MM.1S (cell line): ENCODE measurements at regions not wholly inside any gene's neighbourhood (a gene's known extent, or its start where the extent isn't known, plus 50 kb on each side); places are given as distances from the start of the nearest gene placed in this dataset.

Experiments used
- DNase-seq: peaks from one replicate; pipeline ENCODE4 v3.0.0-alpha.2; 2015
- H2AFZ ChIP-seq: fragments of 300-600 bp; sonication (generic); 2 replicates; pipeline ENCODE4 v1.6.0; 2016; ENCODE audit warnings: antibody characterized with exemption, low read length
- H3F3A ChIP-seq: fragments of 300-600 bp; sonication (generic); 2 replicates; pipeline ENCODE4 v1.6.1; 2016; ENCODE audit warnings: mild to moderate bottlenecking, antibody characterized with exemption, low read length, moderate library complexity, mixed read lengths; ENCODE audit not compliant: insufficient read depth
- H3K27ac ChIP-seq: fragments of 300-600 bp; sonication (generic); 2 replicates; pipeline ENCODE4 v1.5.1; 2016; ENCODE audit warnings: mild to moderate bottlenecking, low read length
- H3K27me3 ChIP-seq: fragments of 300-600 bp; sonication (generic); replicated peaks from 2 replicates; pipeline ENCODE4 v1.6.0; 2016; ENCODE audit warnings: low read length; ENCODE audit not compliant: insufficient read depth
- H3K36me3 ChIP-seq: fragments of 300-600 bp; sonication (generic); replicated peaks from 2 replicates; pipeline ENCODE4 v1.6.1; 2016; ENCODE audit warnings: mild to moderate bottlenecking, low read length, mixed read lengths; ENCODE audit not compliant: insufficient read depth
- H3K4me1 ChIP-seq: fragments of 300-600 bp; sonication (generic); 2 replicates; pipeline ENCODE4 v1.6.1; 2016; ENCODE audit warnings: low read length, mixed read lengths
- H3K4me2 ChIP-seq: fragments of 300-600 bp; sonication (generic); 2 replicates; pipeline ENCODE4 v1.6.0; 2016; ENCODE audit warnings: low read depth, low read length
- H3K4me3 ChIP-seq: fragments of 300-600 bp; sonication (generic); 2 replicates; pipeline ENCODE4 v1.5.1; 2016; ENCODE audit warnings: low read length, mixed read lengths
- H3K79me2 ChIP-seq: fragments of 300-600 bp; sonication (generic); 2 replicates; pipeline ENCODE4 v1.6.1; 2016; ENCODE audit warnings: mixed run types, low read length, mixed read lengths
- H3K9ac ChIP-seq: fragments of 300-600 bp; sonication (generic); 2 replicates; pipeline ENCODE4 v1.6.1; 2016; ENCODE audit warnings: low read length, mixed read lengths
- H3K9me2 ChIP-seq: fragments of 300-600 bp; sonication (generic); replicated peaks from 2 replicates; pipeline ENCODE4 v1.6.1; 2016; ENCODE audit warnings: mild to moderate bottlenecking, low read length, mixed read lengths; ENCODE audit not compliant: insufficient read depth
- H3K9me3 ChIP-seq: fragments of 300-600 bp; sonication (generic); replicated peaks from 2 replicates; pipeline ENCODE4 v1.6.1; 2016; ENCODE audit warnings: mild to moderate bottlenecking, low read length, mixed read lengths; ENCODE audit not compliant: insufficient read depth
- H4K20me1 ChIP-seq: fragments of 300-600 bp; sonication (generic); 2 replicates; pipeline ENCODE4 v1.6.1; 2016; ENCODE audit warnings: mild to moderate bottlenecking, low read length, moderate library complexity, mixed read lengths; ENCODE audit not compliant: insufficient read depth
- EZH2 ChIP-seq: fragments of 300-600 bp; sonication (generic); optimal IDR thresholded peaks from 2 replicates; pipeline ENCODE3; 2017; ENCODE audit warnings: low read depth, mild to moderate bottlenecking, antibody characterized with exemption, low read length, mixed read lengths
- EZH2phosphoT487 ChIP-seq: fragments of 300-600 bp; sonication (generic); IDR thresholded peaks from 2 replicates; pipeline ENCODE4 v1.6.1; 2018; ENCODE audit warnings: antibody characterized with exemption, low read length
- TF ChIP-seq, protein P1 (sequence below): fragments of 300-600 bp; sonication (generic); IDR thresholded peaks from 2 replicates; pipeline ENCODE4 v1.5.1; 2016; ENCODE audit warnings: antibody characterized with exemption, low read length, mixed read lengths

DNA sequence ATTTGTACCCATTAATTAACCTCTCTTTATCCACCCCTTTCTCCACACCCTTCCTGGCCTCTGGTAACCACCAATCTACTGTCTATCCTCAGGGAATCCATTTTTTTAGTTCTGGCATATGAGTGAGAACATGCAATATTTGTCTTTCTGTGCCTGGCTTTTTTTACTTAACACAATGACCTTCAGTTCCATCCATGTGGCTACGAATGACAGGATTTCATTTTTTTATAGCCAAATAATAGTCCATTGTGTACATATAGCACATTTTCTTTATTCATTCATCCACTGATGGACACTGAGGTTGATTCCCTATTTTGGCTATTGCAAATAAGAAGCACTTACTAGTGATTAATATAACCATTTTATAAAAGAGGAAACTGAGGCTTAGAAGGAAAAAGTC lies 109.9 kb upstream of the NANOGP8 start:
- no peaks in the 10 kb centered on the region for H3K79me2 ChIP-seq
- no peaks in the 10 kb centered on the region for H3K27me3 ChIP-seq
- H3K27ac ChIP-seq: no peak overlapping the region
- no peaks in the 10 kb centered on the region for H4K20me1 ChIP-seq
- H3K36me3 ChIP-seq: no peaks in the 10 kb centered on the region
- H3K9ac ChIP-seq: no peak overlapping the region
- H3K9me3 ChIP-seq: no peaks in the 10 kb centered on the region
- no peak for DNase-seq
- H3F3A ChIP-seq: no peaks in the 10 kb centered on the region
- H3K4me2 ChIP-seq: no peak overlapping the region
- TF ChIP-seq EZH2 (no peak), EZH2phosphoT487 (no peak)
- TF ChIP-seq, protein P1, sequence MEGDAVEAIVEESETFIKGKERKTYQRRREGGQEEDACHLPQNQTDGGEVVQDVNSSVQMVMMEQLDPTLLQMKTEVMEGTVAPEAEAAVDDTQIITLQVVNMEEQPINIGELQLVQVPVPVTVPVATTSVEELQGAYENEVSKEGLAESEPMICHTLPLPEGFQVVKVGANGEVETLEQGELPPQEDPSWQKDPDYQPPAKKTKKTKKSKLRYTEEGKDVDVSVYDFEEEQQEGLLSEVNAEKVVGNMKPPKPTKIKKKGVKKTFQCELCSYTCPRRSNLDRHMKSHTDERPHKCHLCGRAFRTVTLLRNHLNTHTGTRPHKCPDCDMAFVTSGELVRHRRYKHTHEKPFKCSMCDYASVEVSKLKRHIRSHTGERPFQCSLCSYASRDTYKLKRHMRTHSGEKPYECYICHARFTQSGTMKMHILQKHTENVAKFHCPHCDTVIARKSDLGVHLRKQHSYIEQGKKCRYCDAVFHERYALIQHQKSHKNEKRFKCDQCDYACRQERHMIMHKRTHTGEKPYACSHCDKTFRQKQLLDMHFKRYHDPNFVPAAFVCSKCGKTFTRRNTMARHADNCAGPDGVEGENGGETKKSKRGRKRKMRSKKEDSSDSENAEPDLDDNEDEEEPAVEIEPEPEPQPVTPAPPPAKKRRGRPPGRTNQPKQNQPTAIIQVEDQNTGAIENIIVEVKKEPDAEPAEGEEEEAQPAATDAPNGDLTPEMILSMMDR: no peak
- H3K9me2 ChIP-seq: no peaks in the 10 kb centered on the region
- no peak overlapping the region for H3K4me3 ChIP-seq
- H2AFZ ChIP-seq: no peak overlapping the region
- no peaks in the 10 kb centered on the region for H3K4me1 ChIP-seq

DNA sequence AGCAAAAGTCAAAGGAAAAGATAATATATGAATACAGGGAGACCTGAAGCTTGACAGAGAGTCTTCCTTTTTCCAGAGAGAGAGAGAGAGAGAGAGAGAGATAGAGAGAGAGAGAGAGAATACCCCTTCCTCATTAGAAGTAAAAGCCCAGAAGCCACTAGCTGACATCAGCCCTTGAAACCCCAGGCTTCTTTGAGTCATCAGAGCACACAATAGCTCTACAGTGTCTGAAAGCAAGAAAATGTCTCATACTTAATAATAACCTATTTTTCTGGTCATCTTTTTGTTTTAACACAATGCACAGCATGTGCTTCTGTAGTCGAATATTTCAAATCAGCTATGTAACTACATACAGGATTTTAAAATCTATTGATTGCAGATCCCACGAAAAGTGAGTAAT lies 109.2 kb upstream of the NANOGP8 start:
- Histone ChIP-seq H3K36me3 (no peaks in the 10 kb centered on the region), H3K9me2 (no peaks in the 10 kb centered on the region), H4K20me1 (no peaks in the 10 kb centered on the region), H3K4me1 (no peaks in the 10 kb centered on the region), H3K9ac (no peak overlapping the region), H3K9me3 (no peaks in the 10 kb centered on the region), H3K27me3 (no peaks in the 10 kb centered on the region), H3K4me3 (no peak overlapping the region), H2AFZ (no peak overlapping the region), H3F3A (no peaks in the 10 kb centered on the region), H3K79me2 (no peaks in the 10 kb centered on the region), H3K4me2 (no peak overlapping the region), H3K27ac (no peak overlapping the region)
- DNase-seq: no peak
- no peak for TF ChIP-seq EZH2
- TF ChIP-seq, protein P1: no peak
- TF ChIP-seq EZH2phosphoT487: no peak

DNA sequence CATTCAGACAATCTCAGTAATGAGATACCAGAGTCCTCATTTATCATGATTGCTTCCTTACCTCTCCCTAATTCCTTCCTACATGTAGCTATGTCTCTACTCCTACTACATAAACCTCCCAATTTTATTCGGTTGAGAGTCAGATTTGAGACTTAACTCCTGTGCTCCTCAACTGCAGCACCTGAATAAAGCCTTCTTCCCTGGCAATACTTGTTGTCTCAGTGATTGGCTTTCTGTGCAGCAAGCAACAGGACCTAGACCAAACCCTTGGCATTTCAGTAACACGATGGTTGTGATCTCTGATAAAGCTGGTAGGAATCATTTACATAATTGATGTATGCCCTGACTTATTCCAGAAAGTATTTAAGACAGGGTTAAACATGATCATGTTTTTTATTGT lies 106.7 kb upstream of the NANOGP8 start:
- no peak overlapping the region for H3K27ac ChIP-seq
- H3K79me2 ChIP-seq: no peaks in the 10 kb centered on the region
- H3K27me3 ChIP-seq: no peaks in the 10 kb centered on the region
- DNase-seq: no peak
- H3K9me2 ChIP-seq: no peaks in the 10 kb centered on the region
- TF ChIP-seq EZH2 (no peak), EZH2phosphoT487 (no peak)
- TF ChIP-seq, protein P1: no peak
- no peak overlapping the region for H3K4me3 ChIP-seq
- H3K36me3 ChIP-seq: no peaks in the 10 kb centered on the region
- no peaks in the 10 kb centered on the region for H3K9me3 ChIP-seq
- no peaks in the 10 kb centered on the region for H3F3A ChIP-seq
- H2AFZ ChIP-seq: no peak overlapping the region
- no peaks in the 10 kb centered on the region for H4K20me1 ChIP-seq
- no peak overlapping the region for H3K4me2 ChIP-seq
- H3K4me1 ChIP-seq: no peaks in the 10 kb centered on the region
- no peak overlapping the region for H3K9ac ChIP-seq

DNA sequence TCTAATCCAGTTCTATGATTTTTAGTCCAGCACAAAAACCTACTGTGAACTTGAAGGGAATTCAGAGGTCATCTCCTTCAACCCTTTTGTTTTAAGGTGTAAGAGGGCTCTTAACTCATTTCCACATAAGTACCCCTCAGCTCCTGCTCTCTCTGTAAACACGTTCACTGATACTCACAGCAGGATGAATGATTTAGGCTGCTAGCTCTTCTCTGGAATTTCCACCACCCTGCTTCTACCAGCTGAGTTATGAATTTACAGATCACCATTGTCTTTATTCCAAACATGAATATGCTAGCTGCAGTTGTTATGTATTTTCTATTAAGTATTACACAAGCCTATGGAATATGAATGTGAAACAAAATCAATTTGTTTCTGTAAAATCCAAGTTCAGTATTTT lies 101.3 kb upstream of the NANOGP8 start:
- DNase-seq: no peak
- no peaks in the 10 kb centered on the region for H3K9me2 ChIP-seq
- no peak overlapping the region for H3K4me3 ChIP-seq
- H3K79me2 ChIP-seq: no peaks in the 10 kb centered on the region
- H4K20me1 ChIP-seq: no peaks in the 10 kb centered on the region
- TF ChIP-seq EZH2: no peak
- TF ChIP-seq, protein P1: no peak
- TF ChIP-seq EZH2phosphoT487: no peak
- H3K4me2 ChIP-seq: no peak overlapping the region
- no peaks in the 10 kb centered on the region for H3K9me3 ChIP-seq
- no peaks in the 10 kb centered on the region for H3K36me3 ChIP-seq
- no peaks in the 10 kb centered on the region for H3F3A ChIP-seq
- no peaks in the 10 kb centered on the region for H3K27me3 ChIP-seq
- H2AFZ ChIP-seq: no peak overlapping the region
- peaks cover 6% of the 10 kb centered on the region; the same call in 1 of the 2 replicates for H3K4me1 ChIP-seq
- H3K9ac ChIP-seq: no peak overlapping the region
- no peak overlapping the region for H3K27ac ChIP-seq
